Left ventricle myocardium inferior (tissue), 1 donor: ENCODE measurements at regions not wholly inside any gene's neighbourhood (a gene's known extent, or its start where the extent isn't known, plus 50 kb on each side); places are given as distances from the start of the nearest gene placed in this dataset.
"Not testable (repeated sequence)": the region's sequence is repeated elsewhere in the genome, so short reads cannot be mapped to it uniquely, and the experiment has no call there.

ENCODE experiments used
- DNase-seq: peaks from one replicate; pipeline ENCODE4 v3.0.0-alpha.2; 2020
- H3K27ac ChIP-seq: fragments of 200-600 bp; replicated peaks from 2 replicates; pipeline ENCODE4 v1.8.0; 2021
- H3K27me3 ChIP-seq: fragments of 200-600 bp; 2 replicates; pipeline ENCODE4 v1.8.0; 2021; ENCODE audit warnings: low read depth
- H3K36me3 ChIP-seq: fragments of 200-600 bp; 2 replicates; pipeline ENCODE4 v1.8.0; 2021
- H3K4me1 ChIP-seq: fragments of 200-600 bp; 2 replicates; pipeline ENCODE4 v1.8.0; 2021
- H3K4me3 ChIP-seq: fragments of 200-600 bp; 2 replicates; pipeline ENCODE4 v1.8.0; 2021; ENCODE audit warnings: mild to moderate bottlenecking, moderate library complexity
- H3K9me3 ChIP-seq: fragments of 200-600 bp; replicated peaks from 2 replicates; pipeline ENCODE4 v1.8.0; 2021
- CTCF ChIP-seq: fragments of 200-600 bp; IDR thresholded peaks from 2 replicates; pipeline ENCODE4 v1.8.0; 2021; ENCODE audit warnings: antibody characterized with exemption, mild to moderate bottlenecking, borderline replicate concordance
- intact Hi-C: fragments of 100-400 bp; cut with micrococcal nuclease; formaldehyde crosslinking; loops from one replicate; pipeline ENCODE4 v1.11.0; 2022
- donor health status: DM: no; HTN: yes; CAD: no; lungs with severe emphysema.

GRCh38 chr5:154541553-154541952 lies 63.5 kb upstream of the HAND1 start:
- no peaks in the 10 kb centered on the region for H3K4me1 ChIP-seq
- TF ChIP-seq CTCF: no peak
- intact Hi-C loops: no loop called here
- H3K27me3 ChIP-seq: peaks cover 73% of the 10 kb centered on the region
- no peaks in the 10 kb centered on the region for H3K9me3 ChIP-seq
- no peak overlapping the region for H3K4me3 ChIP-seq
- H3K27ac ChIP-seq: no peak overlapping the region
- no peak for DNase-seq
- H3K36me3 ChIP-seq: no peaks in the 10 kb centered on the region

- H3K27ac ChIP-seq: no peak overlapping the region
- no peak for DNase-seq
- no peaks in the 10 kb centered on the region for H3K36me3 ChIP-seq
- H3K4me3 ChIP-seq: no peak overlapping the region
- H3K4me1 ChIP-seq: no peaks in the 10 kb centered on the region
- intact Hi-C loops: no loop called here
- H3K9me3 ChIP-seq: no peaks in the 10 kb centered on the region
- H3K27me3 ChIP-seq: peaks cover 75% of the 10 kb centered on the region
- no peak for TF ChIP-seq CTCF
Observed at GRCh38 chr5:154540600-154540999, 62.6 kb upstream of the HAND1 start.

GRCh38 chr5:154538492-154538891 lies 60.5 kb upstream of the HAND1 start:
- no peaks in the 10 kb centered on the region for H3K9me3 ChIP-seq
- intact Hi-C loops: no loop called here
- no peak for DNase-seq
- TF ChIP-seq CTCF: no peak
- H3K36me3 ChIP-seq: no peaks in the 10 kb centered on the region
- peaks cover 66% of the 10 kb centered on the region for H3K27me3 ChIP-seq
- no peak overlapping the region for H3K27ac ChIP-seq
- no peaks in the 10 kb centered on the region for H3K4me1 ChIP-seq
- no peak overlapping the region for H3K4me3 ChIP-seq

GRCh38 chr5:154536439-154536838 lies 58.4 kb upstream of the HAND1 start:
- H3K27ac ChIP-seq, intact Hi-C loops, DNase-seq, H3K9me3 ChIP-seq, H3K4me3 ChIP-seq, H3K36me3 ChIP-seq, H3K4me1 ChIP-seq: not testable (repeated sequence)
- H3K27me3 ChIP-seq: peaks cover 65% of the 10 kb centered on the region

- Histone ChIP-seq H3K27me3 (peaks cover 65% of the 10 kb centered on the region), H3K36me3 (no peaks in the 10 kb centered on the region), H3K4me1 (no peaks in the 10 kb centered on the region), H3K27ac (no peak overlapping the region), H3K4me3 (no peak overlapping the region), H3K9me3 (no peaks in the 10 kb centered on the region)
- intact Hi-C loops: no loop called here
- DNase-seq: no peak
- TF ChIP-seq CTCF: no peak
Observed at GRCh38 chr5:154535535-154535934, 57.5 kb upstream of the HAND1 start.

- H3K4me3 ChIP-seq: no peak overlapping the region
- H3K27ac ChIP-seq: no peak overlapping the region
- no peaks in the 10 kb centered on the region for H3K4me1 ChIP-seq
- intact Hi-C loops: no loop called here
- no peaks in the 10 kb centered on the region for H3K36me3 ChIP-seq
- peaks cover 55% of the 10 kb centered on the region for H3K27me3 ChIP-seq
- no peaks in the 10 kb centered on the region for H3K9me3 ChIP-seq
- no peak for DNase-seq
- no peak for TF ChIP-seq CTCF
Observed at GRCh38 chr5:154534457-154535050, 56.5 kb upstream of the HAND1 start.
